Osteoblast (primary cell): ENCODE measurements at regions not wholly inside any gene's neighbourhood (a gene's known extent, or its start where the extent isn't known, plus 50 kb on each side); places are given as distances from the start of the nearest gene placed in this dataset.
A peak's percentile ranks its signal among the peaks of the same experiment; 100 is the strongest.

Experiments used
- DNase-seq: peaks from one replicate; pipeline ENCODE4 v3.0.0; 2011; ENCODE audit warnings: low spot score, mixed read lengths; ENCODE audit not compliant: insufficient read length; ENCODE audit errors: missing footprints
- H2AFZ ChIP-seq: 2 replicates; pipeline ENCODE4 v1.6.0; 2011; ENCODE audit warnings: mild to moderate bottlenecking, low read length
- H3K27ac ChIP-seq: 2 replicates; pipeline ENCODE4 v1.5.1; 2011; ENCODE audit warnings: mild to moderate bottlenecking, low read depth, low read length, moderate library complexity
- H3K27me3 ChIP-seq: 2 replicates; pipeline ENCODE4 v1.6.0; 2012; ENCODE audit warnings: mild to moderate bottlenecking, control low read depth, inconsistent platforms, low read length, moderate library complexity; ENCODE audit not compliant: insufficient read depth
- H3K36me3 ChIP-seq: 2 replicates; pipeline ENCODE4 v1.5.1; 2011; ENCODE audit warnings: mild to moderate bottlenecking, low read length, control low read depth, moderate library complexity; ENCODE audit not compliant: insufficient read depth
- H3K4me1 ChIP-seq: 2 replicates; pipeline ENCODE4 v1.5.1; 2011; ENCODE audit warnings: mild to moderate bottlenecking, low read length, control low read depth, moderate library complexity; ENCODE audit not compliant: insufficient read depth
- H3K4me2 ChIP-seq: 2 replicates; pipeline ENCODE4 v1.6.0; 2011; ENCODE audit warnings: mild to moderate bottlenecking, low read length; ENCODE audit not compliant: insufficient read depth
- H3K4me3 ChIP-seq: fragments of 200-600 bp; sonication (generic); 3 replicates; pipeline ENCODE4 v1.5.1; 2012; ENCODE audit warnings: mild to moderate bottlenecking, low read length, inconsistent platforms; ENCODE audit not compliant: insufficient read depth
- H3K79me2 ChIP-seq: 2 replicates; pipeline ENCODE4 v1.6.0; 2012; ENCODE audit warnings: mild to moderate bottlenecking, low read length, control low read depth, inconsistent platforms; ENCODE audit not compliant: insufficient read depth
- H3K9me3 ChIP-seq: 2 replicates; pipeline ENCODE4 v1.5.1; 2011; ENCODE audit warnings: low read depth, low read length, control low read depth
- H4K20me1 ChIP-seq: 2 replicates; pipeline ENCODE4 v1.6.0; 2012; ENCODE audit warnings: mild to moderate bottlenecking, low read length, control low read depth; ENCODE audit not compliant: insufficient read depth
- CTCF ChIP-seq: IDR thresholded peaks from 2 replicates; pipeline ENCODE4 v1.5.1; 2011; ENCODE audit warnings: mild to moderate bottlenecking, low read depth, low read length, moderate library complexity; ENCODE audit errors: extremely low read depth

- Histone ChIP-seq H3K4me2 (peak overlapping the region; percentile 30), H3K4me1 (peaks cover 14% of the 10 kb centered on the region), H4K20me1 (no peaks in the 10 kb centered on the region), H3K79me2 (no peaks in the 10 kb centered on the region), H2AFZ (peak overlapping the region; percentile 64), H3K36me3 (no peaks in the 10 kb centered on the region), H3K27me3 (no peaks in the 10 kb centered on the region), H3K27ac (peak overlapping the region; percentile 47), H3K4me3 (peak overlapping the region; percentile 9), H3K9me3 (peaks cover 6% of the 10 kb centered on the region)
- no peak for TF ChIP-seq CTCF
- no peak for DNase-seq
These were observed 421.2 kb downstream of the CCDC91 start for GRCh38 chr12:28611449-28611848.

GRCh38 chr12:28618171-28618570 lies 427.9 kb downstream of the CCDC91 start:
- Histone ChIP-seq H3K4me1 (no peaks in the 10 kb centered on the region), H3K4me2 (no peak overlapping the region), H3K27me3 (no peaks in the 10 kb centered on the region), H3K9me3 (no peaks in the 10 kb centered on the region), H3K79me2 (no peaks in the 10 kb centered on the region), H4K20me1 (no peaks in the 10 kb centered on the region), H3K27ac (no peak overlapping the region), H3K36me3 (no peaks in the 10 kb centered on the region), H2AFZ (no peak overlapping the region), H3K4me3 (no peak overlapping the region)
- no peak for DNase-seq
- TF ChIP-seq CTCF: no peak

GRCh38 chr12:28618772-28619171 lies 428.5 kb downstream of the CCDC91 start:
- H3K79me2 ChIP-seq: no peaks in the 10 kb centered on the region
- H4K20me1 ChIP-seq: no peaks in the 10 kb centered on the region
- DNase-seq: no peak
- H3K9me3 ChIP-seq: no peaks in the 10 kb centered on the region
- no peak overlapping the region for H3K4me3 ChIP-seq
- no peaks in the 10 kb centered on the region for H3K27me3 ChIP-seq
- H3K27ac ChIP-seq: no peak overlapping the region
- H3K4me1 ChIP-seq: no peaks in the 10 kb centered on the region
- no peak for TF ChIP-seq CTCF
- no peaks in the 10 kb centered on the region for H3K36me3 ChIP-seq
- H3K4me2 ChIP-seq: no peak overlapping the region
- H2AFZ ChIP-seq: no peak overlapping the region

- no peak overlapping the region for H2AFZ ChIP-seq
- no peaks in the 10 kb centered on the region for H3K9me3 ChIP-seq
- no peak overlapping the region for H3K4me2 ChIP-seq
- no peaks in the 10 kb centered on the region for H3K36me3 ChIP-seq
- no peak for DNase-seq
- no peaks in the 10 kb centered on the region for H3K79me2 ChIP-seq
- H3K27me3 ChIP-seq: no peaks in the 10 kb centered on the region
- TF ChIP-seq CTCF: no peak
- H4K20me1 ChIP-seq: no peaks in the 10 kb centered on the region
- no peak overlapping the region for H3K4me3 ChIP-seq
- H3K4me1 ChIP-seq: no peaks in the 10 kb centered on the region
- H3K27ac ChIP-seq: no peak overlapping the region
These were observed 430.0 kb downstream of the CCDC91 start for GRCh38 chr12:28620281-28620680.
